Large intestine (tissue), 3 donors: ENCODE measurements at regions not wholly inside any gene's neighbourhood (a gene's known extent, or its start where the extent isn't known, plus 50 kb on each side); places are given as distances from the start of the nearest gene placed in this dataset.
"Not testable (repeated sequence)": the region's sequence is repeated elsewhere in the genome, so short reads cannot be mapped to it uniquely, and the experiment has no call there.

Experiments used
- DNase-seq, 2 donors: peaks; one replicate each; pipeline versions ENCODE4 v3.0.0 to v3.0.0-alpha.2; 2013
- H3K27ac ChIP-seq: one replicate; pipeline ENCODE4 v1.5.1; 2013; ENCODE audit warnings: low read length
- H3K27me3 ChIP-seq: 2 replicates; pipeline ENCODE4 v1.6.1; 2013; ENCODE audit warnings: low read length; ENCODE audit not compliant: control insufficient read depth, insufficient read depth
- H3K36me3 ChIP-seq: 2 replicates; pipeline ENCODE4 v1.6.1; 2013; ENCODE audit warnings: low read length; ENCODE audit not compliant: control insufficient read depth, insufficient read depth
- H3K4me1 ChIP-seq: one replicate; pipeline ENCODE4 v1.6.1; 2013; ENCODE audit warnings: low read length; ENCODE audit not compliant: control insufficient read depth, insufficient read depth
- H3K4me3 ChIP-seq: one replicate; pipeline ENCODE4 v1.5.1; 2013; ENCODE audit warnings: low read length
- H3K9me3 ChIP-seq: one replicate; pipeline ENCODE4 v1.6.1; 2013; ENCODE audit warnings: mild to moderate bottlenecking, low read depth, low read length, moderate library complexity; ENCODE audit not compliant: control insufficient read depth
- WGBS: methylation state at CpG from one replicate; pipeline ENCODE4 v1.1.5; 2013; ENCODE audit warnings: low lambda C conversion rate; ENCODE audit not compliant: insufficient coverage; 5-methylcytosine and 5-hydroxymethylcytosine counted together

- no peak for DNase-seq
- 100% methylated on average over 1 of the region's 2 CpGs for WGBS
- Histone ChIP-seq H3K27ac (no peak overlapping the region), H3K27me3 (no peaks in the 10 kb centered on the region), H3K4me1 (no peaks in the 10 kb centered on the region), H3K36me3 (no peaks in the 10 kb centered on the region), H3K4me3 (no peak overlapping the region), H3K9me3 (no peaks in the 10 kb centered on the region)
Measured at GRCh38 chr12:74370608-74371216, 166.9 kb upstream of the ATXN7L3B start.

- Histone ChIP-seq H3K27ac (no peak overlapping the region), H3K4me3 (no peak overlapping the region), H3K4me1 (no peaks in the 10 kb centered on the region), H3K36me3 (no peaks in the 10 kb centered on the region), H3K9me3 (no peaks in the 10 kb centered on the region), H3K27me3 (no peaks in the 10 kb centered on the region)
- no peak for DNase-seq
- no CpG with 5 or more reads among the region's 5 CpGs for WGBS
Measured at GRCh38 chr12:74379114-74379513, 158.5 kb upstream of the ATXN7L3B start.

- Histone ChIP-seq H3K27me3 (no peaks in the 10 kb centered on the region), H3K4me3 (no peak overlapping the region), H3K36me3 (no peaks in the 10 kb centered on the region), H3K9me3 (no peaks in the 10 kb centered on the region), H3K4me1 (no peaks in the 10 kb centered on the region), H3K27ac (no peak overlapping the region)
- WGBS, result 48% methylated on average over 2 of the region's 2 CpGs
- DNase-seq, result no peak
Measured at GRCh38 chr12:74381958-74382357, 155.7 kb upstream of the ATXN7L3B start.

- Histone ChIP-seq H3K4me1 (no peaks in the 10 kb centered on the region), H3K27ac (no peak overlapping the region), H3K9me3 (no peaks in the 10 kb centered on the region), H3K27me3 (no peaks in the 10 kb centered on the region), H3K36me3 (no peaks in the 10 kb centered on the region), H3K4me3 (no peak overlapping the region)
- DNase-seq, result no peak
Measured at GRCh38 chr12:74382983-74383382, 154.7 kb upstream of the ATXN7L3B start.

- WGBS, result no CpG with 5 or more reads among the region's 7 CpGs
Measured at GRCh38 chr12:74391283-74391682, 146.4 kb upstream of the ATXN7L3B start.

GRCh38 chr12:74393272-74393671, 144.4 kb upstream of the ATXN7L3B start:
- Histone ChIP-seq H3K27me3 (no peaks in the 10 kb centered on the region), H3K27ac (no peak overlapping the region), H3K9me3 (no peaks in the 10 kb centered on the region), H3K36me3 (no peaks in the 10 kb centered on the region), H3K4me3 (no peak overlapping the region), H3K4me1 (no peaks in the 10 kb centered on the region)
- 80% methylated on average over 1 of the region's 4 CpGs for WGBS
- DNase-seq, result no peak

More at GRCh38 chr12:74391283-74391682, 146.4 kb upstream of the ATXN7L3B start:
- Histone ChIP-seq H3K4me3 (no peak overlapping the region), H3K27ac (no peak overlapping the region), H3K27me3 (no peaks in the 10 kb centered on the region), H3K9me3 (no peaks in the 10 kb centered on the region), H3K4me1 (no peaks in the 10 kb centered on the region), H3K36me3 (no peaks in the 10 kb centered on the region)
- no peak for DNase-seq

GRCh38 chr12:74394647-74395046, 143.0 kb upstream of the ATXN7L3B start:
- H3K36me3 ChIP-seq, result no peaks in the 10 kb centered on the region
- H3K27me3 ChIP-seq, result no peaks in the 10 kb centered on the region
- no peaks in the 10 kb centered on the region for H3K4me1 ChIP-seq
- WGBS, result no CpG with 5 or more reads among the region's 1 CpG
- no peaks in the 10 kb centered on the region for H3K9me3 ChIP-seq
- DNase-seq, result no peak
- H3K27ac ChIP-seq, result no peak overlapping the region
- no peak overlapping the region for H3K4me3 ChIP-seq

GRCh38 chr12:74401035-74401434, 136.6 kb upstream of the ATXN7L3B start:
- Histone ChIP-seq H3K9me3 (no peaks in the 10 kb centered on the region), H3K27ac (no peak overlapping the region), H3K4me3 (no peak overlapping the region), H3K27me3 (no peaks in the 10 kb centered on the region), H3K36me3 (no peaks in the 10 kb centered on the region), H3K4me1 (no peaks in the 10 kb centered on the region)
- DNase-seq, result no peak
- WGBS, result 100% methylated on average over 1 of the region's 2 CpGs

GRCh38 chr12:74401966-74402365, 135.7 kb upstream of the ATXN7L3B start:
- DNase-seq, result no peak
- H3K4me1 ChIP-seq, result no peaks in the 10 kb centered on the region
- WGBS, result no CpG with 5 or more reads among the region's 3 CpGs
- no peaks in the 10 kb centered on the region for H3K27me3 ChIP-seq
- H3K4me3 ChIP-seq, result no peak overlapping the region
- H3K36me3 ChIP-seq, result no peaks in the 10 kb centered on the region
- no peaks in the 10 kb centered on the region for H3K9me3 ChIP-seq
- H3K27ac ChIP-seq, result no peak overlapping the region

- H3K4me3 ChIP-seq, H3K36me3 ChIP-seq, H3K9me3 ChIP-seq, H3K27me3 ChIP-seq, H3K27ac ChIP-seq, DNase-seq, H3K4me1 ChIP-seq: not testable (repeated sequence)
- no CpG with 5 or more reads among the region's 12 CpGs for WGBS
Measured at GRCh38 chr12:74403221-74403470, 134.5 kb upstream of the ATXN7L3B start.

- Histone ChIP-seq H3K4me3 (no peak overlapping the region), H3K4me1 (no peaks in the 10 kb centered on the region), H3K27ac (no peak overlapping the region), H3K27me3 (no peaks in the 10 kb centered on the region), H3K9me3 (no peaks in the 10 kb centered on the region), H3K36me3 (no peaks in the 10 kb centered on the region)
- no peak for DNase-seq
- WGBS, result no CpG with 5 or more reads among the region's 2 CpGs
Measured at GRCh38 chr12:74408601-74409166, 129.0 kb upstream of the ATXN7L3B start.
